Mesothelial cell of epicardium (in vitro differentiated cells): ENCODE measurements at regions not wholly inside any gene's neighbourhood (a gene's known extent, or its start where the extent isn't known, plus 50 kb on each side); places are given as distances from the start of the nearest gene placed in this dataset. TPM values are rescaled to one million over a fixed set of nuclear protein-coding genes. Genes with fewer than 3 reads are reported as not detected.

Experiments used
- DNase-seq, 2 experiments: peaks; one replicate each; pipeline ENCODE4 v3.0.0; 2021; ENCODE audit warnings: low spot score in 2 of 2; ENCODE audit not compliant: unreplicated experiment in 2 of 2
- H3K27ac Mint-ChIP-seq: 2 replicates; pipeline ENCODE4 v1.8.0; 2021; ENCODE audit warnings: mixed read lengths
- H3K27me3 Mint-ChIP-seq: 2 replicates; pipeline ENCODE4 v1.8.0; 2021; ENCODE audit warnings: low read depth, mixed read lengths
- H3K36me3 Mint-ChIP-seq: 2 replicates; pipeline ENCODE4 v1.8.0; 2021; ENCODE audit warnings: mixed read lengths
- H3K4me1 Mint-ChIP-seq: 2 replicates; pipeline ENCODE4 v1.8.0; 2021; ENCODE audit warnings: mixed read lengths
- H3K4me3 Mint-ChIP-seq: 2 replicates; pipeline ENCODE4 v1.8.0; 2021; ENCODE audit warnings: mild to moderate bottlenecking, moderate library complexity, mixed read lengths
- H3K9me3 Mint-ChIP-seq: 2 replicates; pipeline ENCODE4 v1.8.0; 2021; ENCODE audit warnings: mixed read lengths
- CTCF ChIP-seq: fragments of 200-600 bp; sonication (generic); IDR thresholded peaks from one replicate; pipeline ENCODE4 v1.5.0; 2021; ENCODE audit warnings: antibody characterized with exemption; ENCODE audit not compliant: unreplicated experiment
- microRNA-seq: library from miRNA; unstranded; fragments of <30 nt; microRNA quantifications from one replicate; pipeline ENCODE4 v1.2.0, GENCODE V29; 2021; ENCODE audit warnings: inconsistent platforms, mixed read lengths

GRCh38 chr20:62589150-62589498, 53.2 kb upstream of the SLCO4A1 start:
- H3K9me3 Mint-ChIP-seq, result no peaks in the 10 kb centered on the region
- no peaks in the 10 kb centered on the region for H3K36me3 Mint-ChIP-seq
- DNase-seq, result no peak
- H3K4me3 Mint-ChIP-seq, result no peak overlapping the region
- H3K27me3 Mint-ChIP-seq, result peaks cover 36% of the 10 kb centered on the region
- no peak overlapping the region for H3K27ac Mint-ChIP-seq
- TF ChIP-seq CTCF, result no peak
- no peaks in the 10 kb centered on the region for H3K4me1 Mint-ChIP-seq

GRCh38 chr20:62589720-62590119, 52.6 kb upstream of the SLCO4A1 start:
- Mint-ChIP-seq H3K27me3 (peaks cover 36% of the 10 kb centered on the region), H3K27ac (no peak overlapping the region), H3K9me3 (no peaks in the 10 kb centered on the region)

GRCh38 chr20:62590309-62591121, 51.8 kb upstream of the SLCO4A1 start:
- no peak overlapping the region for H3K4me3 Mint-ChIP-seq
- TF ChIP-seq CTCF, result no peak
- H3K36me3 Mint-ChIP-seq, result no peaks in the 10 kb centered on the region
- no peak for DNase-seq
- H3K9me3 Mint-ChIP-seq, result no peaks in the 10 kb centered on the region
- H3K4me1 Mint-ChIP-seq, result no peaks in the 10 kb centered on the region
- H3K27ac Mint-ChIP-seq, result no peak overlapping the region
- H3K27me3 Mint-ChIP-seq, result peaks cover 37% of the 10 kb centered on the region

More at GRCh38 chr20:62589720-62590119, 52.6 kb upstream of the SLCO4A1 start:
- Mint-ChIP-seq H3K36me3 (no peaks in the 10 kb centered on the region), H3K4me1 (no peaks in the 10 kb centered on the region), H3K4me3 (no peak overlapping the region)
- TF ChIP-seq CTCF, result no peak
- DNase-seq, result no peak

- H3K4me3 Mint-ChIP-seq, result no peak overlapping the region
- H3K27me3 Mint-ChIP-seq, result peaks cover 37% of the 10 kb centered on the region
Measured at GRCh38 chr20:62591122-62591468, 51.2 kb upstream of the SLCO4A1 start.

GRCh38 chr20:62591591-62591990, 50.7 kb upstream of the SLCO4A1 start:
- H3K9me3 Mint-ChIP-seq, result no peaks in the 10 kb centered on the region
- TF ChIP-seq CTCF, result no peak
- no peaks in the 10 kb centered on the region for H3K4me1 Mint-ChIP-seq
- no peak overlapping the region for H3K27ac Mint-ChIP-seq
- H3K4me3 Mint-ChIP-seq, result no peak overlapping the region
- no peak for DNase-seq
- H3K36me3 Mint-ChIP-seq, result no peaks in the 10 kb centered on the region
- peaks cover 37% of the 10 kb centered on the region for H3K27me3 Mint-ChIP-seq

More at GRCh38 chr20:62591122-62591468, 51.2 kb upstream of the SLCO4A1 start:
- H3K27ac Mint-ChIP-seq, result no peak overlapping the region
- no peaks in the 10 kb centered on the region for H3K36me3 Mint-ChIP-seq
- no peak for DNase-seq
- TF ChIP-seq CTCF, result no peak
- H3K4me1 Mint-ChIP-seq, result no peaks in the 10 kb centered on the region
- no peaks in the 10 kb centered on the region for H3K9me3 Mint-ChIP-seq

Small RNAs in the stretch of these regions (microRNA-seq; reads per million reads assigned to microRNA genes)
- gene MIR1-1 (1.5 reads per million), gene MIR133A2 (not detected)
